Vagina (tissue), 2 donors: ENCODE measurements at regions not wholly inside any gene's neighbourhood (a gene's known extent, or its start where the extent isn't known, plus 50 kb on each side); places are given as distances from the start of the nearest gene placed in this dataset.

ENCODE experiments used
- DNase-seq, 2 donors: peaks; one replicate each; pipeline ENCODE4 v3.0.0-alpha.2; 2017; ENCODE audit errors: extremely low spot score in 2 of 2
- H3K27ac ChIP-seq: fragments of 200-600 bp; sonication (generic); one replicate; pipeline ENCODE4 v1.5.1; 2019
- H3K27me3 ChIP-seq: fragments of 200-600 bp; sonication (generic); one replicate; pipeline ENCODE4 v1.5.1; 2019
- H3K36me3 ChIP-seq, 2 donors: fragments of 200-600 bp; sonication (generic); one replicate each; pipeline ENCODE4 v1.5.1; 2017 to 2019
- H3K4me1 ChIP-seq: fragments of 200-600 bp; sonication (generic); one replicate; pipeline ENCODE4 v1.5.1; 2019
- H3K4me3 ChIP-seq, 2 donors: fragments of 200-600 bp; sonication (generic); 1 replicate in 1 of 2; 2 replicates in 1 of 2; pipeline ENCODE4 v1.5.1; 2016 to 2019
- H3K9me3 ChIP-seq: fragments of 200-600 bp; sonication (generic); one replicate; pipeline ENCODE4 v1.5.1; 2019
- CTCF ChIP-seq, 3 experiments: fragments of 450-650 bp in 2 of 3; fragments of 200-600 bp in 1 of 3; sonication (generic) in 1 of 3; IDR thresholded peaks; one replicate each; pipeline ENCODE4 v1.5.1; 2017 to 2019; ENCODE audit warnings: antibody characterized with exemption in 3 of 3, mild to moderate bottlenecking in 2 of 3, moderate library complexity in 2 of 3
- POLR2A ChIP-seq, 2 donors: fragments of 450-650 bp; IDR thresholded peaks; one replicate each; pipeline ENCODE4 v1.6.1; 2017; ENCODE audit warnings: antibody characterized with exemption in 2 of 2, mild to moderate bottlenecking in 2 of 2, moderate library complexity in 2 of 2
- POLR2AphosphoS5 ChIP-seq, 2 donors: sonication (generic); formaldehyde crosslinking; IDR thresholded peaks; one replicate each; pipeline ENCODE4 v1.9.0; 2017; ENCODE audit warnings: antibody characterized with exemption in 2 of 2, mild to moderate bottlenecking in 2 of 2, low read depth in 1 of 2; ENCODE audit not compliant: insufficient read depth in 1 of 2
- intact Hi-C: fragments of 100-400 bp; cut with DNase I; formaldehyde crosslinking; loops from one replicate; pipeline ENCODE4 v1.15.1; 2023

GRCh38 chr1:194039578-194039977 lies 853.2 kb upstream of the B3GALT2 start:
- H3K4me1 ChIP-seq = no peaks in the 10 kb centered on the region
- H3K27me3 ChIP-seq = no peaks in the 10 kb centered on the region
- H3K27ac ChIP-seq = no peak overlapping the region
- DNase-seq = no peak
- no peak overlapping the region for H3K4me3 ChIP-seq
- no peak for TF ChIP-seq CTCF (IDR thresholded peaks at IDR 0.05)
- no peak for TF ChIP-seq POLR2AphosphoS5 (IDR thresholded peaks at IDR 0.05; ENCODE audit: insufficient read depth in 1 of 2, low read depth in 1 of 2)
- no peak for TF ChIP-seq POLR2A (IDR thresholded peaks at IDR 0.05)
- intact Hi-C loops = no loop called here
- H3K36me3 ChIP-seq = no peaks in the 10 kb centered on the region
- H3K9me3 ChIP-seq = no peaks in the 10 kb centered on the region

- H3K4me1 ChIP-seq = no peaks in the 10 kb centered on the region
- H3K27me3 ChIP-seq = no peaks in the 10 kb centered on the region
- TF ChIP-seq POLR2AphosphoS5 (IDR thresholded peaks at IDR 0.05; ENCODE audit: insufficient read depth in 1 of 2, low read depth in 1 of 2) (no peak), POLR2A (IDR thresholded peaks at IDR 0.05) (no peak)
- DNase-seq = no peak
- H3K9me3 ChIP-seq = no peaks in the 10 kb centered on the region
- H3K27ac ChIP-seq = no peak overlapping the region
- no peaks in the 10 kb centered on the region for H3K36me3 ChIP-seq
- H3K4me3 ChIP-seq = no peak overlapping the region
- intact Hi-C loops = no loop called here
Observed at GRCh38 chr1:194033646-194034045, 847.2 kb upstream of the B3GALT2 start.

GRCh38 chr1:194028002-194028401 lies 841.6 kb upstream of the B3GALT2 start:
- Histone ChIP-seq H3K4me3 (no peak overlapping the region), H3K27ac (no peak overlapping the region), H3K9me3 (no peaks in the 10 kb centered on the region), H3K4me1 (no peaks in the 10 kb centered on the region), H3K36me3 (no peaks in the 10 kb centered on the region), H3K27me3 (no peaks in the 10 kb centered on the region)
- intact Hi-C loops = no loop called here
- no peak for DNase-seq
- TF ChIP-seq CTCF (IDR thresholded peaks at IDR 0.05) (no peak), POLR2AphosphoS5 (IDR thresholded peaks at IDR 0.05; ENCODE audit: insufficient read depth in 1 of 2, low read depth in 1 of 2) (no peak), POLR2A (IDR thresholded peaks at IDR 0.05) (no peak)

GRCh38 chr1:194026422-194026821 lies 840.0 kb upstream of the B3GALT2 start:
- no peaks in the 10 kb centered on the region for H3K9me3 ChIP-seq
- no peak for DNase-seq
- intact Hi-C loops = no loop called here
- no peak overlapping the region for H3K4me3 ChIP-seq
- TF ChIP-seq POLR2AphosphoS5 (IDR thresholded peaks at IDR 0.05; ENCODE audit: insufficient read depth in 1 of 2, low read depth in 1 of 2) (no peak), POLR2A (IDR thresholded peaks at IDR 0.05) (no peak), CTCF (IDR thresholded peaks at IDR 0.05) (no peak)
- H3K27ac ChIP-seq = no peak overlapping the region
- H3K27me3 ChIP-seq = no peaks in the 10 kb centered on the region
- H3K36me3 ChIP-seq = no peaks in the 10 kb centered on the region
- no peaks in the 10 kb centered on the region for H3K4me1 ChIP-seq

GRCh38 chr1:194024659-194025058 lies 838.2 kb upstream of the B3GALT2 start:
- TF ChIP-seq POLR2A (IDR thresholded peaks at IDR 0.05) (no peak), POLR2AphosphoS5 (IDR thresholded peaks at IDR 0.05; ENCODE audit: insufficient read depth in 1 of 2, low read depth in 1 of 2) (no peak)

GRCh38 chr1:194014014-194014413 lies 827.6 kb upstream of the B3GALT2 start:
- intact Hi-C loops = no loop called here
- TF ChIP-seq CTCF (IDR thresholded peaks at IDR 0.05) = no peak
- Histone ChIP-seq H3K27ac (no peak overlapping the region), H3K4me1 (no peaks in the 10 kb centered on the region), H3K9me3 (no peaks in the 10 kb centered on the region), H3K27me3 (no peaks in the 10 kb centered on the region), H3K4me3 (no peak overlapping the region), H3K36me3 (no peaks in the 10 kb centered on the region)
- DNase-seq = no peak

More at GRCh38 chr1:194024659-194025058, 838.2 kb upstream of the B3GALT2 start:
- DNase-seq = no peak
- Histone ChIP-seq H3K27ac (no peak overlapping the region), H3K9me3 (no peaks in the 10 kb centered on the region), H3K4me3 (no peak overlapping the region), H3K36me3 (no peaks in the 10 kb centered on the region), H3K27me3 (no peaks in the 10 kb centered on the region), H3K4me1 (no peaks in the 10 kb centered on the region)
- intact Hi-C loops = no loop called here
